ENCODE measurements at regions not wholly inside any gene's neighbourhood (a gene's known extent, or its start where the extent isn't known, plus 50 kb on each side); places are given as distances from the start of the nearest gene placed in this dataset.

- Histone ChIP-seq H3K27me3 (ENCODE audit: control insufficient read depth in 2 of 2, insufficient read depth in 2 of 2, low read length in 2 of 2) (no peaks in the 10 kb centered on the region), H3K9ac (ENCODE audit: insufficient read depth, low read length, poor library complexity, severe bottlenecking) (no peak overlapping the region), H3K4me1 (ENCODE audit: control insufficient read depth in 1 of 2, insufficient read depth in 2 of 2, low read length in 2 of 2) (peaks cover 86 to 96% of the 10 kb centered on the region in 2 donors), H3K36me3 (replicated peaks in 1 of 2; ENCODE audit: control insufficient read depth in 1 of 2, insufficient read depth in 2 of 2, low read length in 2 of 2) (no peaks in the 10 kb centered on the region), H3K4me2 (replicated peaks; ENCODE audit: extremely low read depth, low read length, poor library complexity, severe bottlenecking) (peak overlapping the region; percentile 42), H3K9me3 (replicated peaks in 1 of 2; ENCODE audit: control insufficient read depth in 1 of 2, insufficient read depth in 1 of 2, low read length in 2 of 2) (no peaks in the 10 kb centered on the region), H2AFZ (ENCODE audit: insufficient read depth, low read depth, low read length, poor library complexity, severe bottlenecking) (no peak overlapping the region), H3K4me3 (replicated peaks in 1 of 3; ENCODE audit: low read depth in 2 of 3, low read length in 3 of 3) (peak overlapping the region in 1 of 3 experiments; percentile 43), H3K79me2 (ENCODE audit: insufficient read depth, low read length) (no peaks in the 10 kb centered on the region), H4K20me1 (ENCODE audit: insufficient read depth, low read length) (no peaks in the 10 kb centered on the region), H3K27ac (ENCODE audit: low read depth in 1 of 2, low read length in 2 of 2) (peak overlapping the region in 1 of 2 donors; percentile 76)
- no peaks in the 10 kb centered on the region for H3K36me3 Mint-ChIP-seq
- peak overlapping the region; percentile 80 to 92 (median 90) for H3K27ac Mint-ChIP-seq
- H3K9me3 Mint-ChIP-seq, result peaks cover 0 to 5% (median 1%) of the 10 kb centered on the region in 7 donors
- DNase-seq, result peak in 2 of 3 donors; percentile 32 to 43
- H3K27me3 Mint-ChIP-seq (ENCODE audit: low read depth in 3 of 3), result no peaks in the 10 kb centered on the region
- no CpG with 5 or more reads among the region's 3 CpGs for WGBS (ENCODE audit: insufficient coverage)
- no peak overlapping the region for H3K4me3 Mint-ChIP-seq
- H3K4me1 Mint-ChIP-seq, result peaks cover 90% of the 10 kb centered on the region
- intact Hi-C loops (cut with micrococcal nuclease), result loop anchor here in 1 of 2 donors (5.0 kb wide), 1 partner anchor 87 kb away; no protein-coding TSS in a partner anchor
- no peak for TF ChIP-seq CTCF (IDR thresholded peaks at IDR 0.05)
These were observed 71.7 kb upstream of the RBMS1 start for GRCh38 chr2:160565099-160565845.

- no peak overlapping the region for H3K9ac ChIP-seq (ENCODE audit: insufficient read depth, low read length, poor library complexity, severe bottlenecking)
- peaks cover 93% of the 10 kb centered on the region for H3K4me1 Mint-ChIP-seq
- H3K4me2 ChIP-seq (replicated peaks; ENCODE audit: extremely low read depth, low read length, poor library complexity, severe bottlenecking), result peak overlapping the region; percentile 31
- H3K27ac ChIP-seq (ENCODE audit: low read depth in 1 of 2, low read length in 2 of 2), result peak overlapping the region; percentile 9 to 76
- no peak for TF ChIP-seq CTCF (IDR thresholded peaks at IDR 0.05)
- H3K27me3 ChIP-seq (ENCODE audit: control insufficient read depth in 2 of 2, insufficient read depth in 2 of 2, low read length in 2 of 2), result no peaks in the 10 kb centered on the region
- peak overlapping the region; percentile 81 to 92 (median 91) for H3K27ac Mint-ChIP-seq
- H4K20me1 ChIP-seq (ENCODE audit: insufficient read depth, low read length), result no peaks in the 10 kb centered on the region
- peak; percentile 80 to 94 (median 83) for DNase-seq
- H3K4me1 ChIP-seq (ENCODE audit: control insufficient read depth in 1 of 2, insufficient read depth in 2 of 2, low read length in 2 of 2), result peaks cover 92 to 98% of the 10 kb centered on the region in 2 donors
- no peaks in the 10 kb centered on the region for H3K36me3 Mint-ChIP-seq
- no peaks in the 10 kb centered on the region for H3K9me3 ChIP-seq (replicated peaks in 1 of 2; ENCODE audit: control insufficient read depth in 1 of 2, insufficient read depth in 1 of 2, low read length in 2 of 2)
- H3K79me2 ChIP-seq (ENCODE audit: insufficient read depth, low read length), result no peaks in the 10 kb centered on the region
- intact Hi-C loops (cut with micrococcal nuclease), result loop anchor here in 1 of 2 donors (5.0 kb wide), 1 partner anchor 86 kb away; no protein-coding TSS in a partner anchor
- H3K36me3 ChIP-seq (replicated peaks in 1 of 2; ENCODE audit: control insufficient read depth in 1 of 2, insufficient read depth in 2 of 2, low read length in 2 of 2), result no peaks in the 10 kb centered on the region
- peaks cover 0 to 1% (median 0%) of the 10 kb centered on the region in 3 donors for H3K27me3 Mint-ChIP-seq (ENCODE audit: low read depth in 3 of 3)
- no peak overlapping the region for H2AFZ ChIP-seq (ENCODE audit: insufficient read depth, low read depth, low read length, poor library complexity, severe bottlenecking)
- peak overlapping the region in 1 of 2 donors; percentile 32 for H3K4me3 Mint-ChIP-seq
- peaks cover 0 to 3% (median 0%) of the 10 kb centered on the region in 7 donors for H3K9me3 Mint-ChIP-seq
- H3K4me3 ChIP-seq (replicated peaks in 1 of 3; ENCODE audit: low read depth in 2 of 3, low read length in 3 of 3), result peak overlapping the region in 1 of 3 experiments; percentile 43
These were observed 73.1 kb upstream of the RBMS1 start for GRCh38 chr2:160566717-160567116.

All from CD14-positive monocyte (primary cell).